Stimulated activated CD8-positive, alpha-beta memory T cell treated with anti-CD3 and anti-CD28 coated beads, Interleukin-2, amount 100 ng/mL, for 1 hour (primary cell): ENCODE measurements at regions not wholly inside any gene's neighbourhood (a gene's known extent, or its start where the extent isn't known, plus 50 kb on each side); places are given as distances from the start of the nearest gene placed in this dataset.
"Not testable (repeated sequence)": the region's sequence is repeated elsewhere in the genome, so short reads cannot be mapped to it uniquely, and the experiment has no call there.

Source experiments
- DNase-seq, 2 donors: peaks; one replicate each; pipeline ENCODE4 v3.0.0-alpha.2; 2020; ENCODE audit warnings: low read depth in 2 of 2

GRCh38 chr13:58991826-58992477 is 1171.8 kb downstream of the DIAPH3 start:
- DNase-seq = no peak

DNA sequence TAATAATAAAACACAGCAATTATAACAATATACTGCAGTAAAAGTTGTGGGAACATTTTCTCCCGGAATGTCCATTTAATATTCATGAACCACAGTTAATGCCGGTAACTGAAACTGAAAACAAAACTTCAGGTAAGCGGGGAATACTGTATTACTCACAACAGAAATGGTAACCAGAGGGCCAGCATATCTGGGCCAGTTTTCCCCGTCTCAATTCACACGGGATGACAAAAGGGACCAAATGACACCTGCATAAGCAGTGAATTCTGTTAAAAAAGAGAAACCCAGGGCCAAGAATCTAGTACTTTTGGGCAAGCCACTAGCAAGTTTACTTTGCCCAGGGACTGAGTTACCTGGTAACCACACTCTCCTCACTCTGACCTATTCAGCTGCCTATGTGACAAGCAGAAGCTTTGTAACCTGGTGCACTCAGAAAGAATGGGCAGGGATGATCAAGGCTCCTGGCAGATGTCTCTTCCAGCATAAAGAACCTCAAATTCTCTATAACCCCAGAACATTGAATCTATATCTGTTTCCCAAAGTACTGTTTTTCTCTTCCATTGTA is 1171.2 kb downstream of the DIAPH3 start:
- no peak for DNase-seq

- DNase-seq = no peak
Observed at GRCh38 chr13:58994077-58994476, 1169.7 kb downstream of the DIAPH3 start.

- DNase-seq = no peak
Observed at GRCh38 chr13:58994777-58995176, 1169.0 kb downstream of the DIAPH3 start.

DNA sequence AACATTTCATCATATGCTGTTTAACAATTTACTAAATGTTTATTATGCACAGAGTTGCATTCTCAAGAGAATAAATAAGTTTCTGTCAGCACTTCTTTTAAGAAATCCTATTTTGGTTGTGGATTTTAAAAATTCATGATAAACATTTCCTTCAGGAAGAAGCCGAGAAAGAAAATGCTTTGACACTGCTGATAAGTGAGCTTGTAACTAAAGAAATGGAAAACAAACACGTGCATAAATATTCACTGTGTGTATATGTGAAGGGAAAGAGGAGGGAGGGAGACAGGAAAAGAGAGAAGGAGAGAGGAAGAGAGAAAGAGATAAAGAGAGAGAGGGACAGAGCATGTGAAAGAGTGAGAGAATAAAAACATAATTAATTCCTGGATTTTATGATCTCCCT is 1165.0 kb downstream of the DIAPH3 start:
- no peak for DNase-seq

DNA sequence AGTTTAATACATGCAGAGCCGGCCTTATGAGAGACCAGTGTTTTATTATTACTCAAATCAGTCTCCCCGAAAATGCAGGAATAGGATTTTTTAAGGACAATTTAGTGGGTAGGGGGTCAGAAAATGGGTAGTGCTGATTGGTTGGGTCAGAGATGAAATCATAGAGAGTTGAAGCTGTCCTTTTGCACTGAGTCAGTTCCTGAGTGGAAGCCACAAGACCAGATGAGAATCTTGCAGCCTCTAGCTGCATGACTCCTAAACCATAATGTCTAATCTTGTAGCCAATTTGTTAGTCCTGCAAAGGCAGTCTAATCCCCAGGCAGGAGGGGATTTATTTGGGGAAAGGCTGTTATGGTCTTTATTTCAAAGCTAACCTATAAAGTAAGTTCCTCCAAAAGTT is 1163.9 kb downstream of the DIAPH3 start:
- DNase-seq = no peak

GRCh38 chr13:59000770-59001169 is 1163.0 kb downstream of the DIAPH3 start:
- no peak for DNase-seq

- no peak for DNase-seq
Observed at GRCh38 chr13:59012731-59013130, 1151.0 kb downstream of the DIAPH3 start.

- DNase-seq = no peak
Observed at GRCh38 chr13:59016250-59016649, 1147.5 kb downstream of the DIAPH3 start.

DNA sequence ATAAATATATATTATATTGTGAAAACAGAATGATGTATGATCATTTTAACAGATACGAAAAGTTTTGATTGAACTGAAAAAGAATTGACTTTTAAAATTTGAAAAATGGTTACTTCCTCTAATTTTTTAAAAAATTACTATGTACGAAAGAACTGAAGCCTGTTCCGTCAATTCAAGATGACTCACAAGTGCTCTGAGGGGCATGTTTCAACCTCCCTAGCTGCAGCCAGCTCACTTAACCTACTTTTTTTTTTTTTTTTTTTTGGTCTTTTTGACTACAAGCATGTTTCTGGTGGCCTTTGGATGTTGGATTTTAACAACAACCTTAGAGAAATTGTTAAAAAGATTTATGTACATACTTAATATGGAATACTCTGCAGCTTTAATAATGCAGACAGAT is 1139.3 kb downstream of the DIAPH3 start:
- no peak for DNase-seq

DNA sequence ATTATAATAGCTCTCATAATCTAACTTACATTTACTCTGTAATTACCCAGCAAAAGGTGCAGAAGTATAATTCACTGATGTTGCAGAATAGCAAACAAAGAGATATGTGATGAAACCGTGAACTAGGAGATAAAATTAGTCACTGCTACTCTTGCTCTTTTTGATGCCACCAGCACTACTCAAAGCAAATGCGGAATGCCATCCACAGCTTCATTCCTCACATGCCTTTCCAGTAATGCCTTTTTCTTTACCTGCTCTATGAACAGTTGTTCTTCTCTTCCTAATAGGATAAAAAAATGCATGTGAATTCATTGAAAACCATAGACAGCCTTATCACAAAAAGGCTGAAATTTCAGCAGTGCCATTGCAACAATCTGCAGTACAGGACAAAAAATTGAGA is 1129.5 kb downstream of the DIAPH3 start:
- no peak for DNase-seq

DNA sequence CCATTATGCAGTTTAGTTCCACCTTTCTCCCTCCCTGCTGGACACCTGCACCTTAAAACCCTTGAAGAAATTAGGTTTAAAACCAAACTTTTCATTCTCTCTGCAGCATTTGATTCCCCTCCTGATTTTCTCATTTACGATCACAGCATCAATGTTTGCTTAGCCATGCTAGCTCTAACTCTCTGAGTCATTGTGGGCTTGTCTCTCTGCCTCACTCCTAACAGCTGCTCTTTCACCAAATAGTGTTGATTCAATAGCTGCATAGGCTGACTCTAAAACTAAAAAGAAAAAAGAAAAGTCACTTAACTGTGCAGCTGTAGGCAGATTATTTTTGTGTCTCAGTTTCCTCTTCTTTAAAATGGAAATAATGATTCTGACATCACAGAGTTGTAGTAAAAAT is 1124.9 kb downstream of the DIAPH3 start:
- DNase-seq = no peak

DNA sequence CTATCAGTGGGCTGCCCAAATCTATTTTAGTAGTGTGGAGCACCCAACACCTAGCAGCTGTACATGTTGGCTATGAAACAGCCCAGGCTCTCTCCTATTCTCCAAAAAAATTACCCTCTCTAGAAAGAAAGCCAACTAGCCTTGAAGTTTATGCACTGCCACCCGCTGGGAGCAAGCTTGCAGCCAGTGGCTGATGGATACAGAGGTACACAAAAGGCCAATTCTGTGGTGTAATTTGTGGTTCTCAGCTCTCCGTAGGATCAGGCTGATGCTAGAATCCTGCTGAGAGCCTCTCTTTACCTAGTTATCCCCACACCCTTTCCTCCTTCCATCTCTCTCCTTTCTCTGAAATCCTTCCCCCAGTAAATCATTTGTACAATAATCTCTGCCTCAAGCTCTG is 1120.7 kb downstream of the DIAPH3 start:
- DNase-seq = no peak

GRCh38 chr13:59047546-59047945 is 1116.2 kb downstream of the DIAPH3 start:
- no peak for DNase-seq

DNA sequence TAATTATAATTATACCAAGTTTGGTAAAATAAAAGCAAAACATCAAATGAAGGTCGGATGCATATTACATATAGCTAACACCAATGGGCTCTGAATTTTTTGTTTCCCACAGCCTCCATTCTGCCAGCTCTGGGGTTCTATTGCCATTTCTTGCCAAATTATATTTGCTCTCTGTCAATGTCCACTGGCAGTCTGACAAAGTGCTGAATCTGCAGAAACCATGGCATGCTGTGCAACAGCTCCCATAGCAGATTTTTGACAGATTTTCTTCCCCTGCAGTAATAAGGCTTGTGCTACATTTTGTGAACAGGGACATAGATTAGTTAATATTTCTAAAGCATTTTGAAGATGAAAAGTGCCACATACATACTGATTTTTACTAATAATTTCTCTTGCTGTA is 1102.1 kb downstream of the DIAPH3 start:
- no peak for DNase-seq

GRCh38 chr13:59064042-59064441 is 1099.7 kb downstream of the DIAPH3 start:
- no peak for DNase-seq

DNA sequence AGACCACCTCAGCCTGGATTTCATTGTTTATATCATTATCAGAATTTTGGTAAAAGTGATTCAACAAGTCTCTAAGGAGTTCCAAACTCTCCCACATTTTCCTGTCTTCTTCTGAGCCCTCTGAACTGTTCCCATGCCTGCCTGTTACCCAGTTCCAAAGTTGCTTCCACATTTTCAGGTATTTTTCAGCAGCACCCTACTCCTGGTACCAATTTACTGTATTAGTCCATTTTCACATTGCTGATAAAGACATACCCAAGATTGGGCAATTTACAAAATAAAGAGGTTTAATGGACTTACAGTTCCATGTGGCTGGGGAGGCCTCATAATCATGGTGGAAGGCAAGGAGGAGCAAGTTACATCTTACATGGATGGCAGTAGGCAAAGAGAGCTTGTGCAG is 1087.3 kb downstream of the DIAPH3 start:
- DNase-seq = not testable (repeated sequence)

- DNase-seq = no peak
Observed at GRCh38 chr13:59086147-59086546, 1077.6 kb downstream of the DIAPH3 start.

DNA sequence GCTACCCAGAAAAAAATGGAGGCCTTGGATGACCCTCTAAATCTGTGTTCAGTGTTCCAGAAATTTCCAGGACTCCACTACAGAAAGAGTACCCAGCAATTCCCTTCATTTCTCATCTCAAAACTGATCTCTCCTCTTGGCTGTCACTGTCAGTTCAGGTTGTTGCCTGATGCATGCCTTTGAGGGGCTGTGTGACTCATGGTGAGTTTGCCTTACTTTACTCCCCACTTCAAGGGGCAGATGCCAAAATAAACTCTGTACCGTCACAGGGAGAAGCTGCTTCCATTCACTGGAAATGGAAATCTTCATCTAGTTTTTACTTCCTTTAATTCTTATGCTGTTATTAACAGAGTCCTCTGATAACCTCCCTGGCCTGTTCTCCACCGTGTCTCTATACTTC is 1075.0 kb downstream of the DIAPH3 start:
- no peak for DNase-seq

GRCh38 chr13:59094181-59094580 is 1069.5 kb downstream of the DIAPH3 start:
- no peak for DNase-seq

DNA sequence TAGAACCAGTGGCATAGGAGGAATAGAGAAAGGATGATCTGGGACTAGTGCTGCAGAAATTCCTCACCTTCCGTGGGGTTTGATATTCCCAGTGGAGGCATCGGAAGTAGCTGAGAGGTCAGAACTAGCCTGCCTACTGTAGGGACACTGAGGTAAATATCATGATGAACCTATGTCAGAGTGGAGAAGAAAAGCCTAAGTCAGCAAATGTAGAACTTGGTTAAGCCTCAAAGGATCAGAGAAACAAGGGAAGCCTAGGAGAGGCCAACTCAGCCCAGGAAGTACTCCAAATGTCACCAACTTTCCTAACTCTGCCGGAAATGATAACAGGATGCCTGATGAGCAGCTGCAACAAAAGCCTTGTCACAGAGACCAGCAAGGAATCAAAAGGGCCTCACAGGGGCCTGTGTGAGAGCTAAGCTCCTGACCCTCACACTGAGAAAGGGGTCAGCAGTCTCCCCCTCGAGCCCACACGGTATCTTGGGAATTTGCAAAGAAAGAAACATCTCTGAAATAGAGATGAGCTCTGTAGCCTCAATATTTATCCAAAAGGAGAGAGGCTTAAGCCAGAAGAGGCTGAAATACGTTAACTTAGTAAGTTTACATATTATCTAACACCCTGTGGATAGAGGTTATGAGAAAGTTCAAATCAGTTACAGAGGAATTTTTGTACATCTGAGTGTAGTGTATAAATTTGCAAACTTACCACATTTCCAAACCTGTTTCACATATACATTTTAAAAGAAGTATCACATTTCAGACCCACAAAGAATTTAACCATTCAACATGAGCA is 1064.3 kb downstream of the DIAPH3 start:
- DNase-seq = no peak

DNA sequence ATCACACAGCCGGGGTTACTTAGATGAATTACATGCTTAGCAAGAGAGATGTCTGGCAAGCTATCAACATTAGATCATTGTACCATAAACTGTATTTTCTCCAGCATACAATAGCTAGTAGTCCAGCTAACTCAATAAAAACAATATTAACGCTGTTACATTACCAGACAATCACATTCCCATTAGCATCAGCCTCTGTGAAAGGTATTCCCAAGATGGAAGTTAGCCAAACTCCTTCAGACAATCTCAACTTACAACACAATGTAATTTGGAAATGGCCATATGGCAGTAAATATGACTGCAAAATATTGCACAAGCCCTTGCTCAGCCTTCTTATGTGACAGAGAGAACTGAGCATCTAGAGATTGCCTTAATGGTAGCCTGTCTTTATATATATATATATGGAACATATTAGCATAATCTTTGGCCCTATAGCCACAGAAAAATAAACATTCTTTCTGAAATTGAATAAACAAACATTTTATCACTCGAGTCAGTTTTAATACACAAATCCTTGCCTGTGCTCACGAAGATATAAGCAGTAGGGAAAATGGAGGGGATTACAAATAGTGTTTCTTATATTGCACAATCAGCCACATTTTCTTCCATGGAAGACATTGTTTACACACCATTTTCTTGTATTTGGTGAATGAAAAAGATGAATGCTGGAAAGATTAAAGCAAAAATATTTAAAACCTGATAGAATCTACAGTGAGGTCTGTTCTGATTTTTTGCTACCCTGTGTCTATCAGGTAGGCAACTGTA is 1060.5 kb downstream of the DIAPH3 start:
- DNase-seq = no peak
